IMR-90 (cell line): ENCODE measurements at regions not wholly inside any gene's neighbourhood (a gene's known extent, or its start where the extent isn't known, plus 50 kb on each side); places are given as distances from the start of the nearest gene placed in this dataset.

Source experiments
- ATAC-seq: fragments of 200-7000 bp; cut with Tn5 transposase; 2 replicates; pipeline ENCODE4 v1.9.1; 2020; ENCODE audit warnings: low read depth, mild to moderate bottlenecking, moderate library complexity
- BruUV-seq: library from RNA; stranded (reverse); fragments of 400-500 nt; replicated peaks from 2 replicates; lab custom pipeline; 2021; lab: Mats Ljungman, UMichigan
- CTCF ChIA-PET: fragments of 300-600 bp; formaldehyde crosslinking; extraction: SDS; loops from one replicate; lab custom pipeline; 2021; ENCODE audit warnings: antibody characterized with exemption; lab: Yijun Ruan, JAX
- POLR2A ChIA-PET: fragments of 300-600 bp; sonication (Branson Sonifier 250); formaldehyde crosslinking; loops from one replicate; lab custom pipeline; 2022; ENCODE audit warnings: antibody characterized with exemption; ENCODE audit not compliant: unreplicated experiment; lab: Charles Lee
- DNase-seq: peaks from one replicate; pipeline ENCODE4 v3.0.0; 2013
- H2AFZ ChIP-seq: replicated peaks from 2 replicates; pipeline ENCODE3; 2013; ENCODE audit warnings: low read length, mild to moderate bottlenecking; ENCODE audit not compliant: poor library complexity
- H2AK5ac ChIP-seq: 2 replicates; pipeline ENCODE4 v1.6.1; 2013; ENCODE audit warnings: low read depth, low read length, inconsistent platforms
- H2AK9ac ChIP-seq: replicated peaks from 2 replicates; pipeline ENCODE3; 2013; ENCODE audit warnings: mild to moderate bottlenecking, low read depth, low read length, moderate library complexity; ENCODE audit not compliant: poor library complexity
- H2BK120ac ChIP-seq: 2 replicates; pipeline ENCODE4 v1.6.1; 2013; ENCODE audit warnings: low read depth, low read length, inconsistent platforms
- H2BK15ac ChIP-seq: 3 replicates; pipeline ENCODE4 v1.6.1; 2013; ENCODE audit warnings: low read depth, low read length, inconsistent platforms
- H2BK20ac ChIP-seq: 2 replicates; pipeline ENCODE4 v1.6.1; 2013; ENCODE audit warnings: low read depth, mild to moderate bottlenecking, inconsistent platforms, low read length, moderate library complexity
- H2BK5ac ChIP-seq: 2 replicates; pipeline ENCODE4 v1.6.1; 2013; ENCODE audit warnings: mild to moderate bottlenecking, low read depth, low read length, inconsistent platforms; ENCODE audit not compliant: poor library complexity, severe bottlenecking
- H3K14ac ChIP-seq: replicated peaks from 2 replicates; pipeline ENCODE4 v1.6.1; 2013; ENCODE audit warnings: low read depth, low read length, inconsistent platforms
- H3K18ac ChIP-seq: 2 replicates; pipeline ENCODE4 v1.6.1; 2013; ENCODE audit warnings: low read depth, low read length, control low read depth
- H3K23ac ChIP-seq: 2 replicates; pipeline ENCODE4 v1.6.1; 2013; ENCODE audit warnings: low read depth, low read length, inconsistent platforms
- H3K27ac ChIP-seq: 2 replicates; pipeline ENCODE4 v1.5.1; 2013; ENCODE audit warnings: mild to moderate bottlenecking, control low read depth, low read length; ENCODE audit not compliant: insufficient read depth
- H3K27me3 ChIP-seq: 2 replicates; pipeline ENCODE4 v1.6.1; 2013; ENCODE audit warnings: low read length; ENCODE audit not compliant: control insufficient read depth, insufficient read depth
- H3K36me3 ChIP-seq: 2 replicates; pipeline ENCODE4 v1.6.1; 2013; ENCODE audit warnings: low read length, mixed read lengths; ENCODE audit not compliant: control insufficient read depth, insufficient read depth
- H3K4ac ChIP-seq: 2 replicates; pipeline ENCODE4 v1.6.1; 2013; ENCODE audit warnings: low read depth, low read length, inconsistent platforms
- H3K4me1 ChIP-seq: 2 replicates; pipeline ENCODE4 v1.6.1; 2013; ENCODE audit warnings: low read length, mixed read lengths; ENCODE audit not compliant: control insufficient read depth, insufficient read depth
- H3K4me2 ChIP-seq: 2 replicates; pipeline ENCODE4 v1.6.1; 2013; ENCODE audit warnings: low read depth, mild to moderate bottlenecking, control low read depth, low read length, moderate library complexity
- H3K4me3 ChIP-seq: 2 replicates; pipeline ENCODE4 v1.5.1; 2013; ENCODE audit warnings: low read depth, mild to moderate bottlenecking, control low read depth, low read length, moderate library complexity; ENCODE audit not compliant: insufficient read depth
- H3K56ac ChIP-seq: 2 replicates; pipeline ENCODE4 v1.6.1; 2013; ENCODE audit warnings: low read length, inconsistent platforms; ENCODE audit not compliant: insufficient read depth; ENCODE audit errors: extremely low read depth
- H3K79me1 ChIP-seq, 2 experiments: 2 replicates each; pipeline ENCODE4 v1.6.1; 2013; ENCODE audit warnings: low read length in 2 of 2, inconsistent platforms in 1 of 2, low read depth in 1 of 2
- H3K9ac ChIP-seq: 2 replicates; pipeline ENCODE4 v1.6.1; 2013; ENCODE audit warnings: low read depth, low read length, control low read depth
- H3K9me1 ChIP-seq: 2 replicates; pipeline ENCODE4 v1.6.1; 2013; ENCODE audit warnings: low read length, inconsistent platforms; ENCODE audit not compliant: insufficient read depth
- H3K9me3 ChIP-seq: 2 replicates; pipeline ENCODE4 v1.6.1; 2013; ENCODE audit warnings: low read length; ENCODE audit not compliant: control insufficient read depth, insufficient read depth
- H4K20me1 ChIP-seq: 2 replicates; pipeline ENCODE4 v1.6.1; 2013; ENCODE audit warnings: low read length, inconsistent platforms; ENCODE audit not compliant: insufficient read depth
- H4K5ac ChIP-seq: 2 replicates; pipeline ENCODE4 v1.6.1; 2013; ENCODE audit warnings: mild to moderate bottlenecking, low read depth, low read length, control low read depth
- H4K8ac ChIP-seq, 2 experiments: 2 replicates each; pipeline ENCODE4 v1.6.1; 2013; ENCODE audit warnings: low read depth in 2 of 2, low read length in 2 of 2, control low read depth in 1 of 2, inconsistent platforms in 1 of 2
- H4K91ac ChIP-seq: 2 replicates; pipeline ENCODE4 v1.6.1; 2013; ENCODE audit warnings: low read depth, low read length, inconsistent platforms; ENCODE audit not compliant: insufficient read depth
- FOS ChIP-seq: fragments of 150-350 bp; IDR thresholded peaks from 2 replicates; pipeline ENCODE4 v1.6.1; 2016; ENCODE audit warnings: low read depth, low read length
- NFE2L2 ChIP-seq: fragments of 150-350 bp; IDR thresholded peaks from 2 replicates; pipeline ENCODE4 v1.6.1; 2016; ENCODE audit warnings: low read depth, mild to moderate bottlenecking, low read length
- RCOR1 ChIP-seq: IDR thresholded peaks from 2 replicates; pipeline ENCODE4 v1.6.1; 2012; ENCODE audit warnings: mild to moderate bottlenecking, low read length, improper control_type of control experiment; ENCODE audit not compliant: insufficient replicate concordance
- RFX5 ChIP-seq: IDR thresholded peaks from 2 replicates; pipeline ENCODE4 v1.8.0; 2012; ENCODE audit warnings: low read depth, mild to moderate bottlenecking, low read length, moderate library complexity
- SMC3 ChIP-seq: fragments of 150-350 bp; IDR thresholded peaks from 2 replicates; pipeline ENCODE4 v1.6.1; 2016; ENCODE audit warnings: low read depth, mild to moderate bottlenecking, antibody characterized with exemption, low read length, moderate library complexity
- WGBS, 2 experiments: methylation state at CpG; one replicate each; pipeline versions ENCODE4 v1.1.5 to v1.1.7; 2013; ENCODE audit warnings: missing lambda C conversion rate in 2 of 2; ENCODE audit not compliant: insufficient read length in 1 of 2; ENCODE audit errors: extremely low coverage in 2 of 2; 5-methylcytosine and 5-hydroxymethylcytosine counted together
- dilution Hi-C: fragments of 300-500 bp; cut with HindIII; formaldehyde crosslinking; loops from one replicate; pipeline ENCODE4 v1.14.3; 2018; ENCODE audit warnings: low sequenced_read_pairs; ENCODE audit not compliant: unreplicated experiment
- in situ Hi-C: fragments of 300-500 bp; cut with MboI; formaldehyde crosslinking; loops from 3 replicates; pipeline ENCODE4 v1.14.3; 2019; ENCODE audit warnings: low sequenced_read_pairs, inconsistent platforms, mixed read lengths
- intact Hi-C: fragments of 100-400 bp; cut with micrococcal nuclease; formaldehyde crosslinking; loops from 2 replicates; pipeline ENCODE4 v1.10.0; 2022
- TF ChIP-seq, protein P1 (sequence below): fragments of 150-350 bp; IDR thresholded peaks from 2 replicates; pipeline ENCODE4 v1.6.1; 2016; ENCODE audit warnings: low read depth, mild to moderate bottlenecking, low read length, moderate library complexity, borderline replicate concordance
- TF ChIP-seq, protein P2 (sequence below): fragments of 150-350 bp; IDR thresholded peaks from 2 replicates; pipeline ENCODE4 v1.6.1; 2017; ENCODE audit warnings: mild to moderate bottlenecking, antibody characterized with exemption, low read length, low read depth

DNA sequence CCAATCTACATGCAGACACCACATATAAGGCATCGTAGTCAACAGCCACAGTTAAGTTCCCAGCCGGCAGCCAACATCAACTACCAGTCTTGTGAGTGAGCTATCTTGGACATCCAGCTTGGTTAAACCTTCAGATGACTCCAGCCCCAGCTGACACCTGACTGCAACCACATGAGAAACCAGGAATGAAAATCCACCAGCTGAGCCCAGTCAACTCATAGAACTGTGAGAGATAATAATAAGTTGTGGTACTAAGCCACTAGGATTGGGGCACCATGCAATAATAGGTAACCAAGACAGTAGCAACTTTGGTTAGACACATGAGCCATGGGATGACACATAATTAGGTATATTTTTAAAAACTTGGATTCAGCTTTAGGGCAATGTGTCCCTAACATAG lies 188.1 kb upstream of the BCOR start:
- H4K91ac ChIP-seq, result no peak overlapping the region
- no peak overlapping the region for H3K18ac ChIP-seq
- in situ Hi-C loops (no loop called here), dilution Hi-C loops (no loop called here), intact Hi-C loops (no loop called here)
- no peak overlapping the region for H2AK5ac ChIP-seq
- no TSS peak for BruUV-seq
- ATAC-seq (no peak), DNase-seq (no peak)
- no peak overlapping the region for H3K4me2 ChIP-seq
- no peak overlapping the region for H3K56ac ChIP-seq
- no peak overlapping the region for H3K27ac ChIP-seq
- H2BK20ac ChIP-seq, result no peak overlapping the region
- ChIA-PET CTCF (interaction anchor here (0.6 kb wide), 1 partner anchor 67 kb away, joined by 3 read pairs; no protein-coding TSS in a partner anchor), POLR2A (no interaction called here)
- peaks cover 8% of the 10 kb centered on the region for H3K9me3 ChIP-seq
- no peak overlapping the region for H2BK5ac ChIP-seq
- no peak overlapping the region for H3K4me3 ChIP-seq
- no peaks in the 10 kb centered on the region for H3K36me3 ChIP-seq
- H3K23ac ChIP-seq, result no peak overlapping the region
- no peak overlapping the region for H4K5ac ChIP-seq
- no peak overlapping the region for H2AFZ ChIP-seq
- no peaks in the 10 kb centered on the region for H3K9me1 ChIP-seq
- no peaks in the 10 kb centered on the region; the same call in 1 of the 2 replicates for H3K4me1 ChIP-seq
- H2AK9ac ChIP-seq, result no peak overlapping the region
- no peaks in the 10 kb centered on the region for H4K20me1 ChIP-seq
- TF ChIP-seq NFE2L2 (no peak), RFX5 (no peak), SMC3 (no peak), FOS (no peak), RCOR1 (no peak)
- TF ChIP-seq, protein P1, sequence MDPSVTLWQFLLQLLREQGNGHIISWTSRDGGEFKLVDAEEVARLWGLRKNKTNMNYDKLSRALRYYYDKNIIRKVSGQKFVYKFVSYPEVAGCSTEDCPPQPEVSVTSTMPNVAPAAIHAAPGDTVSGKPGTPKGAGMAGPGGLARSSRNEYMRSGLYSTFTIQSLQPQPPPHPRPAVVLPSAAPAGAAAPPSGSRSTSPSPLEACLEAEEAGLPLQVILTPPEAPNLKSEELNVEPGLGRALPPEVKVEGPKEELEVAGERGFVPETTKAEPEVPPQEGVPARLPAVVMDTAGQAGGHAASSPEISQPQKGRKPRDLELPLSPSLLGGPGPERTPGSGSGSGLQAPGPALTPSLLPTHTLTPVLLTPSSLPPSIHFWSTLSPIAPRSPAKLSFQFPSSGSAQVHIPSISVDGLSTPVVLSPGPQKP, result no peak
- TF ChIP-seq, protein P2, sequence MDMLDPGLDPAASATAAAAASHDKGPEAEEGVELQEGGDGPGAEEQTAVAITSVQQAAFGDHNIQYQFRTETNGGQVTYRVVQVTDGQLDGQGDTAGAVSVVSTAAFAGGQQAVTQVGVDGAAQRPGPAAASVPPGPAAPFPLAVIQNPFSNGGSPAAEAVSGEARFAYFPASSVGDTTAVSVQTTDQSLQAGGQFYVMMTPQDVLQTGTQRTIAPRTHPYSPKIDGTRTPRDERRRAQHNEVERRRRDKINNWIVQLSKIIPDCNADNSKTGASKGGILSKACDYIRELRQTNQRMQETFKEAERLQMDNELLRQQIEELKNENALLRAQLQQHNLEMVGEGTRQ, result no peak
- no peak overlapping the region for H4K8ac ChIP-seq
- WGBS, 2 experiments, result 73% methylated on average over 2 of the region's 2 CpGs; no CpG with 5 or more reads in 1 of the 2 experiments
- H3K79me1 ChIP-seq, result no peaks in the 10 kb centered on the region
- no peak overlapping the region for H2BK120ac ChIP-seq
- no peak overlapping the region for H3K14ac ChIP-seq
- no peak overlapping the region for H3K4ac ChIP-seq
- peaks cover 5% of the 10 kb centered on the region for H3K27me3 ChIP-seq
- no peak overlapping the region for H3K9ac ChIP-seq
- no peak overlapping the region for H2BK15ac ChIP-seq
